ENCODE measurements at regions not wholly inside any gene's neighbourhood (a gene's known extent, or its start where the extent isn't known, plus 50 kb on each side); places are given as distances from the start of the nearest gene placed in this dataset.

DNA sequence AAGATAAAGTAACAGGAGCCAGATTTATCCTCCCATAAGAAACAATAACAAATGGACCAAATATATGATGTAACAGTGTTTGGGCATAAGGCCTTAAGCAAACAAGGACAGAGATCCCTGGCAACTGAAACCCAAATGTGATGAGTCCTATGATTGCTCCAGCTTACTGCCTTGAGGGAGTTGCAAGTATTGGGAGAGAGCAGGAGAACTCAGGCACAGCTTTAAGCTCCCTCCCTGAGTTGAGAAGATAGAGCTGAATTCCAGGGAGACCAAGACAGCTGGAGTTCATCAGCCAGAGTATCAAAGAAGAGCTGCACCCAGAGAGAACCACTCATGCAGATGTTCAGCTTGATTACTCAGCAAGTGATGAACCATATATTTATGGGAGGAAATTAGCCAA, 814.5 kb upstream of the RAB6C start:
- no peak overlapping the region for H3K27ac ChIP-seq
- no peak for DNase-seq
- H3K9me3 ChIP-seq, result no peaks in the 10 kb centered on the region
- no peak overlapping the region for H3K4me3 ChIP-seq
- no peaks in the 10 kb centered on the region for H3K4me1 ChIP-seq
- H3K36me3 ChIP-seq (ENCODE audit: low read depth, missing control alignments), result no peaks in the 10 kb centered on the region
- H3K27me3 ChIP-seq, result no peaks in the 10 kb centered on the region
- no peak for TF ChIP-seq POLR2A (IDR thresholded peaks at IDR 0.05)
- TF ChIP-seq, protein P1, sequence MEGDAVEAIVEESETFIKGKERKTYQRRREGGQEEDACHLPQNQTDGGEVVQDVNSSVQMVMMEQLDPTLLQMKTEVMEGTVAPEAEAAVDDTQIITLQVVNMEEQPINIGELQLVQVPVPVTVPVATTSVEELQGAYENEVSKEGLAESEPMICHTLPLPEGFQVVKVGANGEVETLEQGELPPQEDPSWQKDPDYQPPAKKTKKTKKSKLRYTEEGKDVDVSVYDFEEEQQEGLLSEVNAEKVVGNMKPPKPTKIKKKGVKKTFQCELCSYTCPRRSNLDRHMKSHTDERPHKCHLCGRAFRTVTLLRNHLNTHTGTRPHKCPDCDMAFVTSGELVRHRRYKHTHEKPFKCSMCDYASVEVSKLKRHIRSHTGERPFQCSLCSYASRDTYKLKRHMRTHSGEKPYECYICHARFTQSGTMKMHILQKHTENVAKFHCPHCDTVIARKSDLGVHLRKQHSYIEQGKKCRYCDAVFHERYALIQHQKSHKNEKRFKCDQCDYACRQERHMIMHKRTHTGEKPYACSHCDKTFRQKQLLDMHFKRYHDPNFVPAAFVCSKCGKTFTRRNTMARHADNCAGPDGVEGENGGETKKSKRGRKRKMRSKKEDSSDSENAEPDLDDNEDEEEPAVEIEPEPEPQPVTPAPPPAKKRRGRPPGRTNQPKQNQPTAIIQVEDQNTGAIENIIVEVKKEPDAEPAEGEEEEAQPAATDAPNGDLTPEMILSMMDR (IDR thresholded peaks at IDR 0.05), result no peak
- intact Hi-C loops (cut with DNase I; ENCODE audit: low total_unique reads), result no loop called here

DNA sequence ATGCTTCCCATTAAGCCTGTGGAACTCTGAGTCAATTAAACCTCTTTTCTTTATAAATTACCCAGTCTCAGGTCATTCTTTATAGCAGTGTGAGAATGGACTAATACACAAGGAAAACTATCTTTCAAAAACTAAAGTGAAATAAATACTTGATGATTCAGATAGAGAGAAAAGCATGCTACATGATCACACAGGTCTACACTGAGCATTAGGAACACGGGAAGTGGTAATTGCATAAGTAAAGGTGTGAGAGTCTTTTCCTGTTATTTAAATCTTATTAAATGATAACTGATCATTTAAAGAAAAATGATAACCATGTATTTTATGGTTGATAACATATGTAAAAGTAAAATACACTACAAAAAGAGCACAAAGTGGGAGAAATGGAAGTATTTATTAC, 812.0 kb upstream of the RAB6C start:
- Histone ChIP-seq H3K27me3 (no peaks in the 10 kb centered on the region), H3K36me3 (ENCODE audit: low read depth, missing control alignments) (no peaks in the 10 kb centered on the region), H3K4me1 (no peaks in the 10 kb centered on the region), H3K27ac (no peak overlapping the region), H3K9me3 (no peaks in the 10 kb centered on the region), H3K4me3 (no peak overlapping the region)
- no peak for DNase-seq
- 95 to 97% methylated on average over 1 of the region's 1 CpG for whole genome bisulfite sequencing, 2 donors
- TF ChIP-seq, protein P1 (IDR thresholded peaks at IDR 0.05), result no peak
- no peak for TF ChIP-seq POLR2A (IDR thresholded peaks at IDR 0.05)
- intact Hi-C loops (cut with DNase I; ENCODE audit: low total_unique reads), result no loop called here

DNA sequence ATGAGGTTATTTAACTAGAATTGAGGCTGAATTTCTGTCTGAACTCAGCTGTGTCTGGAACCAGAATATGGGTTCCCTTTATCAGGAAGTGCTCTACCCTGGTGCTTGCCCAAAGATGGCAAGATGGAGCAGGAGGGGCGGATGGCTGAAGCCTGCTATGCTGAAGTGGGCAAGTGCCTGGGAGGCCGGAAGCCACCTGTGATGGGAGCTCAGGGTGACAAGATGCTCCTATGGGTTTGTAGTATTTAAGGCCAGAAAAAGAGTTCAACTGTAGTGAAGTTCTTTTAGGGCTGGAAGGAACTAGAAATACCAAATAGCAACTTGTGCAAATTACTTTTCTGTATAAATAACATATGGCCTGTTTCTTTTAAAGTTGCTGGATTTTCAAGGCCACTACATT, 808.9 kb upstream of the RAB6C start:
- TF ChIP-seq, protein P1 (IDR thresholded peaks at IDR 0.05), result no peak
- TF ChIP-seq POLR2A (IDR thresholded peaks at IDR 0.05), result no peak
- Histone ChIP-seq H3K27ac (no peak overlapping the region), H3K4me1 (no peaks in the 10 kb centered on the region), H3K4me3 (no peak overlapping the region), H3K9me3 (no peaks in the 10 kb centered on the region), H3K27me3 (no peaks in the 10 kb centered on the region), H3K36me3 (ENCODE audit: low read depth, missing control alignments) (no peaks in the 10 kb centered on the region)
- intact Hi-C loops (cut with DNase I; ENCODE audit: low total_unique reads), result no loop called here
- DNase-seq, result no peak
- WGBS, 2 donors, result 94 to 95% methylated on average over 2 of the region's 2 CpGs

DNA sequence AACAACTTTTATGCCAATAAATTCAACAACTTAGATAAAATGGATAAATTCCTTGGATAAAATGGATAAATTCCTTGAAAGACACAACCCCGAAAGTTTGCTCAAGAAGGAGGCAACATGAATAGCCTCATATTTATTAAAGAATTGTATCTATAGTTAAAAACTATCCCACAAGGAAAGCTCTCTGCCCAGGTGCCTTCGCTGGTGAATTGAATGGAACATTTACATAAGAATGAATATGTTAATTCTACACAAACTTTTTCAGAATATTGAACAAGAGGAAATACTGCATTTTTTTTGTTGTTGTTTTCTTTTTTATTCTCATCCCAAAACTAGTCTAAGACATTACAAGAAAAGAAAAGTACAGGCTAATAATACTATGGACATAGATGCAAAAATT, 805.3 kb upstream of the RAB6C start:
- no peak for TF ChIP-seq POLR2A (IDR thresholded peaks at IDR 0.05)
- TF ChIP-seq, protein P1 (IDR thresholded peaks at IDR 0.05), result no peak
- 85 to 89% methylated on average over 2 of the region's 2 CpGs for WGBS, 2 donors
- H3K27me3 ChIP-seq, result no peaks in the 10 kb centered on the region
- H3K9me3 ChIP-seq, result no peaks in the 10 kb centered on the region
- no peaks in the 10 kb centered on the region for H3K4me1 ChIP-seq
- no peaks in the 10 kb centered on the region for H3K36me3 ChIP-seq (ENCODE audit: low read depth, missing control alignments)
- intact Hi-C loops (cut with DNase I; ENCODE audit: low total_unique reads), result no loop called here
- H3K27ac ChIP-seq, result no peak overlapping the region
- H3K4me3 ChIP-seq, result no peak overlapping the region
- DNase-seq, result no peak

DNA sequence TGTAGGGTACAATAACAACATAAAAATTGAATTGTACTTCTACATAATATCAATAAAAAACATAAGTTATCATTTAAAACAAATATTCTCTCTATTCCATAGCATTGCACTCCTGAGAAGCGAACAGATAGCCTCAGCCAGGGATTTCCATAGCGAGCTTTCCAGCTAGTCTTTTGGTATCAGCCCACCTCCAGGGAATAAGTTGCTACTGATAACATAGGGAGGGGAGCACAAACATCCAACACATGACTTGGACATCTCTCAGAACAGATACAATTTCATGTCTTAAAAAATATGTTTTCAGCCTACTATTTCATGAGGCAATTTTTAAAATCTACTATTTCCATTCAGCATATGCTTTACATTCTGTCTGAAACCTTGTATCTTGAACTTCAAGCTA, 804.4 kb upstream of the RAB6C start:
- intact Hi-C loops (cut with DNase I; ENCODE audit: low total_unique reads), result no loop called here
- H3K4me3 ChIP-seq, result no peak overlapping the region
- no peaks in the 10 kb centered on the region for H3K4me1 ChIP-seq
- H3K36me3 ChIP-seq (ENCODE audit: low read depth, missing control alignments), result no peaks in the 10 kb centered on the region
- H3K9me3 ChIP-seq, result no peaks in the 10 kb centered on the region
- DNase-seq, result no peak
- no peaks in the 10 kb centered on the region for H3K27me3 ChIP-seq
- TF ChIP-seq POLR2A (IDR thresholded peaks at IDR 0.05), result no peak
- TF ChIP-seq, protein P1 (IDR thresholded peaks at IDR 0.05), result no peak
- no peak overlapping the region for H3K27ac ChIP-seq
- 52 to 70% methylated on average over 2 of the region's 2 CpGs for WGBS, 2 donors

Measured in testis (tissue), 2 donors.